ENCODE measurements at regions not wholly inside any gene's neighbourhood (a gene's known extent, or its start where the extent isn't known, plus 50 kb on each side); places are given as distances from the start of the nearest gene placed in this dataset.

GRCh38 chr3:39000008-39000450, 51.7 kb downstream of the SCN11A start:
- peak; percentile 29 for DNase-seq (ENCODE audit: low spot score)

- DNase-seq (ENCODE audit: low spot score) = no peak
Observed at GRCh38 chr3:38998086-38998485, 53.7 kb downstream of the SCN11A start.

- no peak for DNase-seq (ENCODE audit: low spot score)
Observed at GRCh38 chr3:38996193-38996592, 55.6 kb downstream of the SCN11A start.

GRCh38 chr3:38994251-38994650, 57.5 kb downstream of the SCN11A start:
- no peak for DNase-seq (ENCODE audit: low spot score)

GRCh38 chr3:38992117-38992760, 59.5 kb downstream of the SCN11A start:
- no peak for DNase-seq (ENCODE audit: low spot score)

- no peak for DNase-seq (ENCODE audit: low spot score)
Observed at GRCh38 chr3:38990621-38991020, 61.1 kb downstream of the SCN11A start.

- DNase-seq (ENCODE audit: low spot score) = no peak
Observed at GRCh38 chr3:38989917-38990510, 61.7 kb downstream of the SCN11A start.

GRCh38 chr3:38988955-38989354, 62.8 kb downstream of the SCN11A start:
- DNase-seq (ENCODE audit: low spot score) = no peak

GRCh38 chr3:38987456-38987855, 64.3 kb downstream of the SCN11A start:
- DNase-seq (ENCODE audit: low spot score) = no peak

GRCh38 chr3:38986901-38987300, 64.8 kb downstream of the SCN11A start:
- no peak for DNase-seq (ENCODE audit: low spot score)

- no peak for DNase-seq (ENCODE audit: low spot score)
Observed at GRCh38 chr3:38985981-38986380, 65.8 kb downstream of the SCN11A start.

GRCh38 chr3:38985581-38985980, 66.2 kb downstream of the SCN11A start:
- no peak for DNase-seq (ENCODE audit: low spot score)

GRCh38 chr3:38984731-38985130, 67.0 kb downstream of the SCN11A start:
- DNase-seq (ENCODE audit: low spot score) = no peak

GRCh38 chr3:38984110-38984509, 67.6 kb downstream of the SCN11A start:
- DNase-seq (ENCODE audit: low spot score) = no peak

- no peak for DNase-seq (ENCODE audit: low spot score)
Observed at GRCh38 chr3:38980938-38981337, 70.8 kb downstream of the SCN11A start.

- DNase-seq (ENCODE audit: low spot score) = no peak
Observed at GRCh38 chr3:38978729-38979128, 73.0 kb downstream of the SCN11A start.

GRCh38 chr3:38970851-38971638, 80.7 kb downstream of the SCN11A start:
- no peak for DNase-seq (ENCODE audit: low spot score)

- DNase-seq (ENCODE audit: low spot score) = no peak
Observed at GRCh38 chr3:38969317-38970235, 82.2 kb downstream of the SCN11A start.

GRCh38 chr3:38968891-38969290, 82.9 kb downstream of the SCN11A start:
- DNase-seq (ENCODE audit: low spot score) = no peak

- no peak for DNase-seq (ENCODE audit: low spot score)
Observed at GRCh38 chr3:38968403-38968802, 83.3 kb downstream of the SCN11A start.

- DNase-seq (ENCODE audit: low spot score) = no peak
Observed at GRCh38 chr3:38967693-38967989, 84.1 kb downstream of the SCN11A start.
